HG02981 (cell line): ENCODE measurements at regions not wholly inside any gene's neighbourhood (a gene's known extent, or its start where the extent isn't known, plus 50 kb on each side); places are given as distances from the start of the nearest gene placed in this dataset.

Source experiments
- ATAC-seq: cut with Tn5 transposase; IDR thresholded peaks from one replicate; pipeline ENCODE4 v1.9.1; 2021; ENCODE audit warnings: mild to moderate bottlenecking, moderate library complexity; ENCODE audit not compliant: unreplicated experiment

- no peak for ATAC-seq
Measured at GRCh38 chr4:14277505-14277904, 650.0 kb upstream of the BOD1L1 start.

DNA sequence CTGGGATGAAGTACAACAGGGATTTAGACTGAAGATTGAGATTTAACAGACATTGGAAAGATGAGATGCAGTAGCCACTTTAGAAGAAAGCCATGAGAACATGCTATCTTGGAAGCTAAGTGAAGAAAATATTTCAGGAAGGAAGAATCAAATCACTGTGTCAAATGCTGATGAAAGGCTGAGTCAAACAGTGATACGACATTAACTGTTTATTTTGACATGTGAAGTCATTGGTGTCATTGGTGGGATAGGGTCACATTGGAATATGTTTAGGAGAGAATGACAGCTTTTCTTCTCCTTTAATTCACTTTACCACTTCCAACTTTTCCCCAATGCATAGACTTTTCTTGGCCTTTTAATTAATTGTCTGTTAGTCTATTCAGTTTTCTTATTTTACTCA, 653.0 kb upstream of the BOD1L1 start:
- no peak for ATAC-seq

- ATAC-seq: no peak
Measured at GRCh38 chr4:14284578-14284977, 657.1 kb upstream of the BOD1L1 start.

- ATAC-seq: no peak
Measured at GRCh38 chr4:14289708-14290107, 662.2 kb upstream of the BOD1L1 start.

- no peak for ATAC-seq
Measured at GRCh38 chr4:14293582-14293981, 666.1 kb upstream of the BOD1L1 start.

- no peak for ATAC-seq
Measured at GRCh38 chr4:14294611-14295010, 667.1 kb upstream of the BOD1L1 start.

DNA sequence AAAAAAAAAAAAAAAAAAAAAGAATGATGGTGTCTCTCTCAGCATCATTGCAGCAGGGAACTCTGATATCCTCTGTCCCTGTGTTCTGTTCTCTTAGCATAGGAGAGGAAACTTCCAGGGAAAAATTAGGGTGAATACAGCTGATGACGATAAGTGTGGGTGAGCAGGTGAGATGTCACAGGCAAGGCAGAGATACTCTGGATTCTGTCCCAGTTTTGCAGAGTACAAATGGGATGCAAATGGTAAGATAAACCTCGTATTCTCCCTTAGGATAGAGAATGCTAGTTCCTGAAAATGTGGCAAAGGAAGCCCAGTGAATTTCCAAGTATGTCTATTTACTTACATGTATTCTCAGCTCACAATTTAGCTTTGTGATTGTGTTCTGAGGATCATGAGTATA, 671.6 kb upstream of the BOD1L1 start:
- no peak for ATAC-seq

DNA sequence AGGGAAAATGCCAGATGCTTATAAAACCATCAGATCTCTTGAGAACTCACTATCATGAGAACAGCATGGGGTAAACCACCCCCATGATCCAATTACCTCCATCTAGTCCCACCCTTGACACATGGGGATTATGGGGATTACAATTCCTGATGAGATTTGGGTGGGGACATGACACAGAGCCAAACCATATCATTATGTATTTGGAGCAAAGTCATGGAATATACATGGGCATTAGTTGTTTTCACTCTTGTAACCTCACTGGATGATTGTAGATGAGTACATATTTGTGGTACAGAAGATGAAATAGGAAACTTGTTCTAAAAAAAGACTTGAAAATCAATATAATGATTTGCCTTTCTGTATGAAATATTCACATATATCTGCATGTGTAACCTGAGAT, 674.5 kb upstream of the BOD1L1 start:
- ATAC-seq: no peak

GRCh38 chr4:14303856-14304255, 676.3 kb upstream of the BOD1L1 start:
- ATAC-seq: no peak

DNA sequence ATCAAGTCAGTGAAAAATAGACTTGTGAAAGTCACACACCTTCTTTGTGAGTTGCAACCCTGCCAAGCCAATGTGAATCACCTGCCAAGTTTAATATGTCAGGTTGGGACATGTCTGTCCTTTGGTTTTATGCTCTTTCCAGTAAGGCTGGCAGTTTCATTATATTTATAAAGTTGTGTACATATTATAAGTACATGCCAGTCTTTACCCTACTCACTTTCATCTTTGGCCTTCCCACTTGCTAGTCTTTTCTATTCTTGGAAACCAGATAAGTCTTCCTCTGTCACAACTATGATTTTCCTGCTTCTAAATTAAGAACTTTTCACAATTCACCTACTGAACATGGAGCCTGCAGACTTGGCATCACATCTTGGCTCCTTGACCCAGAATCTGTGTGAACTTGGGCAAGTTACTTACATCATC, 680.7 kb upstream of the BOD1L1 start:
- ATAC-seq: no peak

GRCh38 chr4:14309431-14309830, 681.9 kb upstream of the BOD1L1 start:
- no peak for ATAC-seq

DNA sequence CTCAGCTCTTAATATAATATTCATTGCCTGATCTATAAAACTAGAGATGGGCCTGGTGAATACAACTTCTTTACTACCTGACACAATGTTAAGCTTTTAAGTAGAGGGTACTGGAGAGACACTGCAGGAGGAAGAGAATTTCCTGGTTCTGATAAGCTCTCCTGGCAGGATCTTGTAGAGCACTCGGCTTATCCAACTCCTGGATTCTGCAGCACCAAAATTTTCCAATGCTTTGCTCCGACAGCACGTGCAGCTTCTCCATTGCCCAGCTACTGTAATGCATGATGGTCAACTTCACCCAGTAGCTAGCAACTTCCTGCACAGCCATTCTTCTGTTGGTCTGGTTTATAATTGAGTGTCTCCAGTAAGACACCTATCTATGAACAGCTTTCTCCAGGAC, 686.2 kb upstream of the BOD1L1 start:
- ATAC-seq: no peak

GRCh38 chr4:14315129-14315528, 687.2 kb upstream of the CPEB2 start:
- ATAC-seq: no peak

DNA sequence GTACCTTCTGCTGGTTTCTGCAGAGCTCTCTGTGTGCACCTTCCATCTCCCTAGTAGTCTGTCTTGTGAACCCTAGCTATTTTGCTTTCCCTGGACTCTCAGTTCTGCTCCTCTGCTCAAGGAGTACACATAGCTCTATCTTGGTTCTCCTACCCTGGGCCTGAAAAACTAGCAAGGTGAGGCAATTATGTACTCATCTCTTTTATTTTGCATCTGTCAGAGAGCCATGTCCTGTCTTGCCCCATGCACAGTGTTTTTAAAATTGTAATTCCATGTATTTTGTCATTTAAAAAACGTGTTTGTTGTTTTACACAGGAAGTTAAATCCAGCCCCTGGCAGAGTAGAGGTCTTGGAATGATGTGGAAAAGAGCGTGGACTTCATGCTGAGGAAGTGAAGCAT, 684.9 kb upstream of the CPEB2 start:
- ATAC-seq: no peak

- no peak for ATAC-seq
Measured at GRCh38 chr4:14318671-14319070, 683.6 kb upstream of the CPEB2 start.

DNA sequence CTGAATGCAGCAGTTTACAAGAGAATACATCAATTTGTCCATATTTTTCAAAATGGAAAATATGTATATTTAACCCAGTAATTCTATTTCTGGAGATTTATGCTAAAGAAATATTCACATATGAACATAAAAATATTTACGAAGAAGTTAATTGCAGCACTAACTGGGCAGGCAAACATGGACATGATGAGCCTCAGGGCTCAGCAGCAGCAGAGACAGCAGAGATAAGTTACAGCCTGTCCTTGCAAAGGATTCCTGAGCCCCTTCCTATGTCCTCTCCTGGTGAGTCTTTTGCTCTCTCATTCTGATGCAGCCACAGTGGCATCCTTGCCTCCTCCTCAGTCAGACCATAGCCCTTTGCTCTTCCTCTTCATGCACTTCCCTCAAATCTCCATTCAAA, 680.6 kb upstream of the CPEB2 start:
- ATAC-seq: no peak

DNA sequence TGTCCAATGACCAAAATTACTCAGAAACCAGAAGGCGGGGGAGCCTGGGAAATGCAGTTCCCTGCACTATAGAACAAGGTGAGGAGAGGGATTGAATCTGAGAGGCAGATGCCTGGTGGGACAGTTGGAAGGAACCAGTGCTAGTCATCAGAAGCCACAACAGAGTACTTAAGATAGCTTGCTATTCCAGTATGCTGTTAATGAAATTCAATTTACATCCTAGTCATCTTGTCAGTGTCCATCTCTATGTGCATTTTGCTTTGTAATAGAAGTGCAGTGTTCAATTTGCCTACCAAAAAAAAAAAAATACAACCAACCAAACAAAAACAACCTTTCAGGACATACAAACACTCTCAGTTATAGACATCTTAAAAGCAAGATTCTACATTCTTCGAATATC, 679.1 kb upstream of the CPEB2 start:
- no peak for ATAC-seq

DNA sequence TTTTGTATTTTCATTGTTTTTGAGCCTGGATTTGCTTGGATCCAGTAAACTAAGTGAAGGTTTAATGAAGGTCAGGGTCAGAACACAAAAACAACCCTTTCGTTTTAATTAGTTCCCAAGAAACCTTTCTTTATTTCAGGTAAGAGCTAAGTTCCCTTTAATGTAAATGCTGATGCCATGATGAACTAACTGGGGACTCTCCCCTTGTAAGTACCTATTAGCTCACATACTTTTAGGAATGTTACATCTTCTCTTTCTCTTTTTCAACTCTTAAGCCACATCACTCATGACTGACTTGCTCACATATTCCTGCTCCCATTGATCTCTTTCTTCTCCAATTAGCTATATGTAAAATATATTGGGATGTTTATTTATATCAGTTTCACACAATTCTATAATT, 673.1 kb upstream of the CPEB2 start:
- no peak for ATAC-seq

GRCh38 chr4:14333616-14334015, 668.7 kb upstream of the CPEB2 start:
- no peak for ATAC-seq

DNA sequence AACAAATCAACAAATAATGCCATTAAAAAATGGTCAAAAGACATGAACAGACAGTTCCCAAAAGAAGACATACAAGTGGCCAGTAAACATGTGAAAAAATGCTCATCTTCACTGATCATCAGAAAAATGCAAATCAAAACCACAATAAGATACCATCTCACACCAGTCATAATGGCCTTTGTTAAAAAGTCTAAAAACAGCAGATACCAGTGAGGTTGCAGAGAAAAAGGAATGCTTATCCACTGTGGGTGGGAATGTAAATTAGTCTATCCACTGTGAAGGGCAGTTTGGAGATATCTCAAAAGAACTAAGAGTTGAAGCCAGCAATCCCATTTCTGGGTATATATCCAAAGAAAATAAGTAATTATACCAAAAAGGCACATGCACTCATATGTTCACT, 668.1 kb upstream of the CPEB2 start:
- ATAC-seq: no peak

DNA sequence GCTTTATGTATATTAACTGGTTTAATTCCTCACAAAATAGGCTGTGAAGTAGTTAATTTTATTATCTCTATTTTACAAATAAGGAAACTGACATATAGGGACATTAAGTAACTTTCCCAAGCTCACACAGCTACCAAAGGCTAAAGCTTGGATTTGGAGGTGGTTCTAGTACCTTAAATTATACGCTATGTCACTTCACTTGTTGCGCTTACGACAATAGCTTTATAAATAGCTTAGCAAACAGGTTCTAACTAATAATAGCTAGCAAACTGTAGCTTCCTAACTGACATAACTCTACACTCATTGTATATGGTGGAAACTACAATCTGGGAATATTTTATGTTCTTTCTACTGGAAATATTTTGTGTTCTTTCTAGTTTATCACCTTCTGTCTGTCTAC, 666.4 kb upstream of the CPEB2 start:
- ATAC-seq: no peak

- ATAC-seq: no peak
Measured at GRCh38 chr4:14336656-14337055, 665.6 kb upstream of the CPEB2 start.

DNA sequence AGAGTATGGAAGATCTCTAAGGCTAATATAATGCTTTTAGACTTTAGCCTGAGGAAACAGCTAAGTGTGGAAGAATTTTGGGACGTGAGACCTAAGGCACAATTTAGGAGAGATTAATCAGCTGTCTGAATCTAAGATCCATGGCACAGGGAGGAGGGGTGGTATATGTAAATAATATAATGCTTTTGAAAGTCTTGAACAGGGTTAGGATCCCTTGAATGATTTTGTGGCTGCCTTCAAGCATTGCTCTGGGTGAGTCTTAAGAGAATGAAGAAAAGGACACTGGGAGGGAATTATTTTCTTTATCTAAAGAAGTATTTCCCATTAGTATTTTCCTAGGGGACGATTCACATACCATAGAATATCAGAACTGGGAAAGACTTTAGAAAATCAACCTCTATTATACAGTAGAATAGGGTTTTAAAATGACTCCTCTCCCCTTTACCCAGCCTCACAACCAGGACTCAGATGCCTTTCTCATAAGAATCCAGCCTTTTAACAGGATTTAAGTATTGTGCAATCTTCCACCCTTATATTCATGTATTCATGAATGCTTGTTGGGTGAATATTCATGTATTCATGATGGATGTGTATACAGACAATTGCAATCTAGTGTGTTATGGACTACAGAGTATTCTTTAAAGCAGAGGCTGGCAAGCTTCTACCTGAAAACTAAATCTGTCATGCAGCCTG, 664.2 kb upstream of the CPEB2 start:
- no peak for ATAC-seq
